PC-9 (cell line): ENCODE measurements at regions not wholly inside any gene's neighbourhood (a gene's known extent, or its start where the extent isn't known, plus 50 kb on each side); places are given as distances from the start of the nearest gene placed in this dataset.

Experiments used
- EZH2 ChIP-seq: fragments of 200-600 bp; sonication (generic); IDR thresholded peaks from 2 replicates; pipeline ENCODE4 v1.8.0; 2017; ENCODE audit warnings: antibody characterized with exemption, low read depth
- TF ChIP-seq, protein P1 (sequence below): fragments of 200-600 bp; sonication (generic); conservative IDR thresholded peaks from 2 replicates; pipeline ENCODE4 v1.6.1; 2017; ENCODE audit warnings: mixed run types, antibody characterized with exemption, mild to moderate bottlenecking, moderate library complexity

DNA sequence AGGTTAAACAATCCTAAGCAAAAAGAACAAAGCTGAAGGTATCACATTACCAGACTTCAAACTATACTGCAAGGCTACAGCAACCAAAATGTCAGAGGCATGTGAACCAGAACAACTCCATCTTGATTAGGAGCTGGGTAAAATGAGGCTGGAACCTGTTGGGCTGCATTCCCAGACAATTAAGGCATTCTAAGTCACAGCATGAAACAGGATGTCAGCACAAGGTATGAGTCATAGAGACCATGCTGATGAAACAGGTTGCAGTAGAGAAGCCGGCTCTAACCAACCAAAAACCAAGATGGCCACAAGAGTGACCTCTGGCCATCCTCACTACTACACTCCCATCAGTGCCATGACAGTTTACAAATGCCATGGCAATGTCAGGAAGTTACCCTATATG, 252.0 kb downstream of the RASEF start:
- TF ChIP-seq, protein P1, sequence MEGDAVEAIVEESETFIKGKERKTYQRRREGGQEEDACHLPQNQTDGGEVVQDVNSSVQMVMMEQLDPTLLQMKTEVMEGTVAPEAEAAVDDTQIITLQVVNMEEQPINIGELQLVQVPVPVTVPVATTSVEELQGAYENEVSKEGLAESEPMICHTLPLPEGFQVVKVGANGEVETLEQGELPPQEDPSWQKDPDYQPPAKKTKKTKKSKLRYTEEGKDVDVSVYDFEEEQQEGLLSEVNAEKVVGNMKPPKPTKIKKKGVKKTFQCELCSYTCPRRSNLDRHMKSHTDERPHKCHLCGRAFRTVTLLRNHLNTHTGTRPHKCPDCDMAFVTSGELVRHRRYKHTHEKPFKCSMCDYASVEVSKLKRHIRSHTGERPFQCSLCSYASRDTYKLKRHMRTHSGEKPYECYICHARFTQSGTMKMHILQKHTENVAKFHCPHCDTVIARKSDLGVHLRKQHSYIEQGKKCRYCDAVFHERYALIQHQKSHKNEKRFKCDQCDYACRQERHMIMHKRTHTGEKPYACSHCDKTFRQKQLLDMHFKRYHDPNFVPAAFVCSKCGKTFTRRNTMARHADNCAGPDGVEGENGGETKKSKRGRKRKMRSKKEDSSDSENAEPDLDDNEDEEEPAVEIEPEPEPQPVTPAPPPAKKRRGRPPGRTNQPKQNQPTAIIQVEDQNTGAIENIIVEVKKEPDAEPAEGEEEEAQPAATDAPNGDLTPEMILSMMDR: no peak
- TF ChIP-seq EZH2: no peak
